ENCODE measurements at regions not wholly inside any gene's neighbourhood (a gene's known extent, or its start where the extent isn't known, plus 50 kb on each side); places are given as distances from the start of the nearest gene placed in this dataset.

- TF ChIP-seq SPI1 (IDR thresholded peaks at IDR 0.05; ENCODE audit: low read depth, low read length): no peak
- no peak for TF ChIP-seq PAX5 (IDR thresholded peaks at IDR 0.05; ENCODE audit: insufficient read depth, low read length, severe bottlenecking)
- DNase-seq (ENCODE audit: insufficient read length, low spot score) (no peak), FAIRE-seq (no peak)
Measured at GRCh38 chr11:109936661-109937180, 156.5 kb upstream of the ZC3H12C start.

DNA sequence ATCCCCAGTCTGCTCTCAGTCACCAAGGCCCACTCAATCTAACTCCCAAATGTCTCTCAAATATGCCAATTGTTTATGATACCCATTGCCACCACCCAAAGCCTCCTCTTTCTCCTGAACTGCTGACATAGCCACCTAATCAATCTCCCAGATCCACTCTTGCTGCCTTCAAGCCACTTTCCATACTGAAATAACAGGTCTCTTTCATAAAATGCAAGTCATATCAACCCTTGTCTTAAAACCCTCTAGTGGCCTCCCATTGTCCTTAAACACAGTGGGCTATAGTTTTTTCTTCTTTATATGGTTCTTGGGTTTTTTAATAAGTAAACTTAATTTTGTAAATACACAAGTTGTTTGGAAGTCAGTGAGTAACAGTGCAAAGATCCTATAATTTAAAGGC, 155.2 kb upstream of the ZC3H12C start:
- TF ChIP-seq POLR2AphosphoS5 (IDR thresholded peaks at IDR 0.05; ENCODE audit: low read depth, low read length) (no peak), POU2F2 (IDR thresholded peaks at IDR 0.05; ENCODE audit: low read depth, low read length) (no peak), TAF1 (IDR thresholded peaks at IDR 0.05; ENCODE audit: low read depth, low read length) (no peak), PAX5 (IDR thresholded peaks at IDR 0.05; ENCODE audit: insufficient read depth, low read length, severe bottlenecking) (no peak), SPI1 (IDR thresholded peaks at IDR 0.05; ENCODE audit: low read depth, low read length) (no peak), POLR2A (IDR thresholded peaks at IDR 0.05; ENCODE audit: low read depth, low read length) (no peak)
- DNase-seq (ENCODE audit: insufficient read length, low spot score): no peak
- FAIRE-seq: no peak

DNA sequence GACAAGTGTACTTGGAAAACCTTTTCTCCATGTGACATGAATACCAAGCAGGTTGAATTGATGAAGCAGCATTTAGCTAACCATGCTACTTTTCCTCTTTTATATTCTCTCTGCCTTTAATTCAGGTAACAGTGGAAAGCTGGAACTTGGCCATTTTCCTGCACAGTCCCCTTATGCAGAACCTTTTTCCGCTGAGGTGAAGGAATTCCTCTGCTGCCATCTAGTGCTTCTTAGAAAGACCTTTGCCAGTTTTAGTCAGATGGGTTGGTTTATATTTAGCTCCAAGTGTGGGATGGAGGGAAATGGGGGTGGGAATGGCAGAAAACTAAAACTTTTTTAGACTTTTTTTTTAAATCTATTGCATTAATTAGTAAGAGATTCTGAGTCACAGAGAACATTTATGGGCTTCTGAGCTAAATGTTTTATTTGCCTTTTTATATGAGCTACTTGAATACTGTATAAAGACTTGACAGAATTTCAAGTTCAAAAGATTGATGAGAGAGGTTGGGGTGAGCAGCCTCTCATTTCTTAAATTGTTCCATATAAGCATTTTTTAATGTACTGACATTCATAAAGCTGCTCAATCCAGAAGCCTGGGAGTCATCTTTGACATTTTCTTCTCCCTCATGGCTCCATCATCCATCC, 153.9 kb upstream of the ZC3H12C start:
- DNase-seq (ENCODE audit: insufficient read length, low spot score): no peak
- no peak for TF ChIP-seq POLR2A (IDR thresholded peaks at IDR 0.05; ENCODE audit: low read depth, low read length)
- TF ChIP-seq POU2F2 (IDR thresholded peaks at IDR 0.05; ENCODE audit: low read depth, low read length): no peak
- no peak for TF ChIP-seq SPI1 (IDR thresholded peaks at IDR 0.05; ENCODE audit: low read depth, low read length)
- TF ChIP-seq TAF1 (IDR thresholded peaks at IDR 0.05; ENCODE audit: low read depth, low read length): no peak
- TF ChIP-seq POLR2AphosphoS5 (IDR thresholded peaks at IDR 0.05; ENCODE audit: low read depth, low read length): no peak
- TF ChIP-seq PAX5 (IDR thresholded peaks at IDR 0.05; ENCODE audit: insufficient read depth, low read length, severe bottlenecking): no peak

GRCh38 chr11:109940816-109941215, 152.4 kb upstream of the ZC3H12C start:
- DNase-seq (ENCODE audit: insufficient read length, low spot score) (no peak), FAIRE-seq (no peak)
- no peak for TF ChIP-seq POLR2AphosphoS5 (IDR thresholded peaks at IDR 0.05; ENCODE audit: low read depth, low read length)

More for the DNA sequence above, 153.9 kb upstream of the ZC3H12C start:
- FAIRE-seq: no peak

GRCh38 chr11:109945626-109946321, 147.4 kb upstream of the ZC3H12C start:
- no peak for TF ChIP-seq TAF1 (IDR thresholded peaks at IDR 0.05; ENCODE audit: low read depth, low read length)
- TF ChIP-seq POU2F2 (IDR thresholded peaks at IDR 0.05; ENCODE audit: low read depth, low read length): no peak
- TF ChIP-seq POLR2A (IDR thresholded peaks at IDR 0.05; ENCODE audit: low read depth, low read length): no peak; the same call in 1 of the 2 replicates
- no peak for TF ChIP-seq POLR2AphosphoS5 (IDR thresholded peaks at IDR 0.05; ENCODE audit: low read depth, low read length)
- TF ChIP-seq PAX5 (IDR thresholded peaks at IDR 0.05; ENCODE audit: insufficient read depth, low read length, severe bottlenecking): no peak
- TF ChIP-seq SPI1 (IDR thresholded peaks at IDR 0.05; ENCODE audit: low read depth, low read length): no peak
- DNase-seq (ENCODE audit: insufficient read length, low spot score) (no peak), FAIRE-seq (no peak)

- peak; percentile 94 for FAIRE-seq
Measured at GRCh38 chr11:109946322-109946846, 146.8 kb upstream of the ZC3H12C start.

GRCh38 chr11:109954534-109954933, 138.7 kb upstream of the ZC3H12C start:
- no peak for TF ChIP-seq TAF1 (IDR thresholded peaks at IDR 0.05; ENCODE audit: low read depth, low read length)
- no peak for TF ChIP-seq POLR2A (IDR thresholded peaks at IDR 0.05; ENCODE audit: low read depth, low read length)
- TF ChIP-seq POU2F2 (IDR thresholded peaks at IDR 0.05; ENCODE audit: low read depth, low read length): no peak
- TF ChIP-seq PAX5 (IDR thresholded peaks at IDR 0.05; ENCODE audit: insufficient read depth, low read length, severe bottlenecking): no peak
- no peak for TF ChIP-seq POLR2AphosphoS5 (IDR thresholded peaks at IDR 0.05; ENCODE audit: low read depth, low read length)
- TF ChIP-seq SPI1 (IDR thresholded peaks at IDR 0.05; ENCODE audit: low read depth, low read length): no peak
- DNase-seq (ENCODE audit: insufficient read length, low spot score): no peak
- peak; percentile 71 for FAIRE-seq

More at GRCh38 chr11:109946322-109946846, 146.8 kb upstream of the ZC3H12C start:
- peak; percentile 74 for TF ChIP-seq SPI1 (IDR thresholded peaks at IDR 0.05; ENCODE audit: low read depth, low read length)
- TF ChIP-seq POLR2A (IDR thresholded peaks at IDR 0.05; ENCODE audit: low read depth, low read length): 0 out of 2 replicates have a peak, but pooled peaks have one; percentile 53
- TF ChIP-seq TAF1 (IDR thresholded peaks at IDR 0.05; ENCODE audit: low read depth, low read length): no peak
- 0 out of 2 replicates have a peak, but pooled peaks have one; percentile 34 for TF ChIP-seq POLR2AphosphoS5 (IDR thresholded peaks at IDR 0.05; ENCODE audit: low read depth, low read length)
- TF ChIP-seq POU2F2 (IDR thresholded peaks at IDR 0.05; ENCODE audit: low read depth, low read length): peak; percentile 54; the same call in 1 of the 2 replicates
- TF ChIP-seq PAX5 (IDR thresholded peaks at IDR 0.05; ENCODE audit: insufficient read depth, low read length, severe bottlenecking): no peak
- DNase-seq (ENCODE audit: insufficient read length, low spot score): no peak

DNA sequence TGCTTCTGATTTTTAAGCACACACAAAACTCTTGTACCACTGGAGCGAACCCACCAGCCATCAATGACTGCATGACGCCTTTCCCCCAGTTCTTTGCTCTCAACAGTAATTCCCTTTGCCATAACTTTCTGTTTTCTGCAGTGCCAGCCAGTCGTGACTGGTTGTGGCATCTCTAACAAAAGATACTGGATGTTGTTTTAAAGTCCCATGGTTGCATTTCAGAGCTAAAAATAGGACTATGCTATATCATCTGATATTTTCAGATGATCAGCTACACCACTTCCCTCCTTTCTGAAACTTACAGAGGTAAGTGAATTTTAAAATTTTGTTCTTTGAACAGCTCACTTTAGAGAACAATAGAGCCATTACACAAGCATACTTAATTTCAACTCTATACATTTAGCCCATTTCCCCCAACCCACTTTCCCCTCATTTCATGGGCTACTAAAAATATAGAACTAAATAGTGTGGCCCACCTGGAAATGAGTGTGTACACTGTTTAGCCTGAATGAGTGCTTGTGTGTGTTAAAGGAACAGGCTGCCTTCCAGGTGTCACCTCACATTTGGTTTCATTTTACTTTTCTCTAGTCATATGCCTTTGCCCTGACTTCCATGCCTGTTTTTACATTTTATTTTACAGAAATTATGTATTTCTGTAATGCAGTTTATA, 136.9 kb upstream of the ZC3H12C start:
- TF ChIP-seq SPI1 (IDR thresholded peaks at IDR 0.05; ENCODE audit: low read depth, low read length): peak; percentile 71
- no peak for TF ChIP-seq TAF1 (IDR thresholded peaks at IDR 0.05; ENCODE audit: low read depth, low read length)
- peak; percentile 27; the same call in 1 of the 2 replicates for TF ChIP-seq POLR2AphosphoS5 (IDR thresholded peaks at IDR 0.05; ENCODE audit: low read depth, low read length)
- peak; percentile 94 for FAIRE-seq
- no peak for DNase-seq (ENCODE audit: insufficient read length, low spot score)

DNA sequence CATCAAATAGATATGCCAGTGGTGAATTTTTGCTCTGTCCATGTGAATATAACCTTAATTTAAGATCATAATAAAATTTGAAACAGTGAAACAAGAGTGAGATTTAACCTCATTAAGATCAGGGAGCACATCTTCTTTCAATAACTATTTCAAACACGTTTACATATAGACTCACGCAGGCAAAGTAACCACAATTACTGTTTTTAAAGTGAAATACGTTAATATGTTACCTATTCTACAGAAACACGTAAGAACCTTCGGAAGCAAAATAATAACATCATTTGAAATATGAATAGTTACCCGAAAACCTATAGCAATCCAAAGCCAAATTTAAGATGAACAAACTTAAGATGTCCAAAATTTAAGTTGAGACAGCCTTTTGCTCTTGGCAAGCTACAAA, 136.2 kb upstream of the ZC3H12C start:
- peak; percentile 55 for FAIRE-seq
- TF ChIP-seq TAF1 (IDR thresholded peaks at IDR 0.05; ENCODE audit: low read depth, low read length) (no peak), POU2F2 (IDR thresholded peaks at IDR 0.05; ENCODE audit: low read depth, low read length) (no peak), PAX5 (IDR thresholded peaks at IDR 0.05; ENCODE audit: insufficient read depth, low read length, severe bottlenecking) (no peak), POLR2AphosphoS5 (IDR thresholded peaks at IDR 0.05; ENCODE audit: low read depth, low read length) (no peak), POLR2A (IDR thresholded peaks at IDR 0.05; ENCODE audit: low read depth, low read length) (no peak), SPI1 (IDR thresholded peaks at IDR 0.05; ENCODE audit: low read depth, low read length) (no peak)
- DNase-seq (ENCODE audit: insufficient read length, low spot score): no peak
